ENCODE measurements at regions not wholly inside any gene's neighbourhood (a gene's known extent, or its start where the extent isn't known, plus 50 kb on each side); places are given as distances from the start of the nearest gene placed in this dataset.
"Not testable (repeated sequence)": the region's sequence is repeated elsewhere in the genome, so short reads cannot be mapped to it uniquely, and the experiment has no call there.

GRCh38 chr10:78600740-78601139 is 468.0 kb upstream of the ZMIZ1 start:
- no peak overlapping the region for H3K4me3 ChIP-seq (ENCODE audit: low read depth, low read length)
- TF ChIP-seq, protein P1, sequence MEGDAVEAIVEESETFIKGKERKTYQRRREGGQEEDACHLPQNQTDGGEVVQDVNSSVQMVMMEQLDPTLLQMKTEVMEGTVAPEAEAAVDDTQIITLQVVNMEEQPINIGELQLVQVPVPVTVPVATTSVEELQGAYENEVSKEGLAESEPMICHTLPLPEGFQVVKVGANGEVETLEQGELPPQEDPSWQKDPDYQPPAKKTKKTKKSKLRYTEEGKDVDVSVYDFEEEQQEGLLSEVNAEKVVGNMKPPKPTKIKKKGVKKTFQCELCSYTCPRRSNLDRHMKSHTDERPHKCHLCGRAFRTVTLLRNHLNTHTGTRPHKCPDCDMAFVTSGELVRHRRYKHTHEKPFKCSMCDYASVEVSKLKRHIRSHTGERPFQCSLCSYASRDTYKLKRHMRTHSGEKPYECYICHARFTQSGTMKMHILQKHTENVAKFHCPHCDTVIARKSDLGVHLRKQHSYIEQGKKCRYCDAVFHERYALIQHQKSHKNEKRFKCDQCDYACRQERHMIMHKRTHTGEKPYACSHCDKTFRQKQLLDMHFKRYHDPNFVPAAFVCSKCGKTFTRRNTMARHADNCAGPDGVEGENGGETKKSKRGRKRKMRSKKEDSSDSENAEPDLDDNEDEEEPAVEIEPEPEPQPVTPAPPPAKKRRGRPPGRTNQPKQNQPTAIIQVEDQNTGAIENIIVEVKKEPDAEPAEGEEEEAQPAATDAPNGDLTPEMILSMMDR (IDR thresholded peaks at IDR 0.05; ENCODE audit: low read depth, low read length, missing control alignments), result no peak
- no peak for DNase-seq (ENCODE audit: low read depth)
- in situ Hi-C loops (cut with HindIII; ENCODE audit: low sequenced_read_pairs), result no loop called here

DNA sequence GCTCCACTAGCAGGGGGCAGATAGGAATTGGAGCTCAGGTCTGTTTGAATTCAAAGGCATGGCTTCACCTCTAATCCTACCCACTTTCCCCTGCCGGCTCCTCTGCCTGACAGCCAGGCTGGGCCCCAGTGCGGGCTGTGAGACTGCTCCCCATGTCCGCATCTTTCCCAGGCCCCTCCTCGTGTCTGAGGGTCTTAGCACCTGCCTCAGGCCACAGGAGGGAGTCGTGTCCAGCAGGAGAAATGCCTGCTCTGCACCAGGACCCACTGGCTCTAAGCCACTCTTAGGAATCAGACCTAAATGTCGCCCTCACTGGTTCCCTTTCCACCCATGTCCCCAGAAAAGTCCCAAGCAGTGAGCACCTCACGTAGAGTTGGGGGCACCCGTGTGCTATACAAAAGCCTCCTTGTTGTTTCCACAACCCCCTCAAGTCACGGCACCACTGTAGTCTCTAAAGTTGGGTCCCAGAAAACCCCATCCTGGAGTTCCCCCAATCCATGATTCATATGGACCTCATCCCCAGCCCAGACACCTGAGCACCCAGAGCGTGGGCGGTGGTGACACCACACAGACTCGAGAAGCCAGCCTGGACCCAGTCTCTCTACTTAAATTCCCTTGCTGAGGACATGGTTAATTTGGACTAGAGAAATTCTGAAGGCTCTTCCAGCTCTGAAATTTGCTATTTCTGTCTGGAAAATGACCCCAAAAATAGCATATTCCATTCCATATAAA is 466.4 kb upstream of the ZMIZ1 start:
- in situ Hi-C loops (cut with HindIII; ENCODE audit: low sequenced_read_pairs), result no loop called here
- H3K4me3 ChIP-seq (ENCODE audit: low read depth, low read length), result no peak overlapping the region
- no peak for DNase-seq (ENCODE audit: low read depth)
- TF ChIP-seq, protein P1 (IDR thresholded peaks at IDR 0.05; ENCODE audit: low read depth, low read length, missing control alignments), result no peak

DNA sequence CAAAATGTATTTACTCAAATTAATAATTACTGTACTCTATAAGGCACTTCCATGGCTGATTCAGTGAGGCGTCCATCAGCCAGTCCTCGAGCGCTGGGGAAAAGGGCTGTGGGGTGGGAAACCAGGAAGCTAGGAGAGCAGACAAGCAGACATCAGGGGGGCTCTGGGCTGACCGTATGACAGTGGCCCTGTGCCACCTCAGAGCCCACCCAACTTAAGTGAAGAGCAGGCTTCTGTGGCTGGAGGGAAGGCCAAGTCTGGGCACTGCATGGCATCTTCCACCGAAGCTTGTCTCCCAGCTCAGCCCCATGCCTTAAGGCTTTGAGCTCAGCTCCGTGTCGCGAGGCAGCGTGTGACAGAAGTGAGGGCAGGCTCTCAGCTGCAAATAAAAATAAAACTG is 464.5 kb upstream of the ZMIZ1 start:
- in situ Hi-C loops (cut with HindIII; ENCODE audit: low sequenced_read_pairs), result no loop called here
- no peak for DNase-seq (ENCODE audit: low read depth)
- H3K4me3 ChIP-seq (ENCODE audit: low read depth, low read length), result no peak overlapping the region
- TF ChIP-seq, protein P1 (IDR thresholded peaks at IDR 0.05; ENCODE audit: low read depth, low read length, missing control alignments), result no peak

- TF ChIP-seq, protein P1 (IDR thresholded peaks at IDR 0.05; ENCODE audit: low read depth, low read length, missing control alignments), result no peak
- no peak for DNase-seq (ENCODE audit: low read depth)
- in situ Hi-C loops (cut with HindIII; ENCODE audit: low sequenced_read_pairs), result no loop called here
Observed at GRCh38 chr10:78604721-78605120, 464.0 kb upstream of the ZMIZ1 start.

GRCh38 chr10:78605800-78606350 is 462.9 kb upstream of the ZMIZ1 start:
- DNase-seq (ENCODE audit: low read depth), result no peak
- TF ChIP-seq, protein P1 (IDR thresholded peaks at IDR 0.05; ENCODE audit: low read depth, low read length, missing control alignments), result no peak
- H3K4me3 ChIP-seq (ENCODE audit: low read depth, low read length), result no peak overlapping the region
- in situ Hi-C loops (cut with HindIII; ENCODE audit: low sequenced_read_pairs), result no loop called here

More at GRCh38 chr10:78604721-78605120, 464.0 kb upstream of the ZMIZ1 start:
- no peak overlapping the region for H3K4me3 ChIP-seq (ENCODE audit: low read depth, low read length)

DNA sequence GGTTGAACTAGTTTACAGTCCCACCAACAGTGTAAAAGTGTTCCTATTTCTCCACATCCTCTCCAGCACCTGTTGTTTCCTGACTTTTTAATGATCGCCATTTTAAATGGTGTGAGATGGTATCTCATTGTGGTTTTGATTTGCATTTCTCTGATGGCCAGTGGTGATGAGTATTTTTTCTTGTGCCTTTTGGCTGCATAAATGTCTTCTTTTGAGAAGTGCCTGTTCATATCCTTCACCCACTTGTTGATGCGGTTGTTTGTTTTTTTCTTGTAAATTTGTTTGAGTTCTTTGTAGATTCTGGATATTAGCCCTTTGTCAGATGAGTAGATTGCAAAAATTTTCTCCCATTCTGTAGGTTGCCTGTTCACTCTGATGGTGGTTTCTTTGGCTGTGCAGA is 462.0 kb upstream of the ZMIZ1 start:
- H3K4me3 ChIP-seq (ENCODE audit: low read depth, low read length); in situ Hi-C loops (cut with HindIII; ENCODE audit: low sequenced_read_pairs); DNase-seq (ENCODE audit: low read depth): not testable (repeated sequence)

DNA sequence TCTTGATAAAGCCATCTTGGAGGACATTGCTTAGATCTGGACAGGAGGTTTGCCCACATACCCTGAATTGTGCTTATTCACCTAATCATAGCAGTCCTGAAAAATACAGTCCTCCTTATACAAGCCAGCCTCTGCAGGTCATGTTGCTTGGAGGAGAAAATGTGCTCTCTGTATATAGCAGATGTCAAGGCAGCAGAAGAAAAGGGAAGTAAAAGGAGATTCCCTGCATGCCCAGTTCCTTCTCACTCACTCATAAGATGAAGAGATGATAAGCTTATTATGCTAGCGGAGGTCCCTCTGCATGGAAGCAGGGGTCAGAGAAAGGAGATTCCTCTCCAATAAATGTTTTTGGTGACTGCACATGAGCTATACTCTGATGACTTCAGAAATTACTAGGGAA is 458.8 kb upstream of the ZMIZ1 start:
- H3K4me3 ChIP-seq (ENCODE audit: low read depth, low read length), result no peak overlapping the region
- TF ChIP-seq, protein P1 (IDR thresholded peaks at IDR 0.05; ENCODE audit: low read depth, low read length, missing control alignments), result no peak
- DNase-seq (ENCODE audit: low read depth), result no peak
- in situ Hi-C loops (cut with HindIII; ENCODE audit: low sequenced_read_pairs), result no loop called here
